Thymus (tissue), 11 donors: ENCODE measurements at regions not wholly inside any gene's neighbourhood (a gene's known extent, or its start where the extent isn't known, plus 50 kb on each side); places are given as distances from the start of the nearest gene placed in this dataset.
"Not testable (repeated sequence)": the region's sequence is repeated elsewhere in the genome, so short reads cannot be mapped to it uniquely, and the experiment has no call there.

Source experiments
- DNase-seq, 9 donors: peaks; one replicate each; pipeline ENCODE4 v3.0.0-alpha.2; 2013; ENCODE audit warnings: low spot score in 9 of 9, low read depth in 6 of 9, missing footprints in 1 of 9
- H3K27ac ChIP-seq, 2 donors: one replicate each; pipeline ENCODE4 v1.5.1; 2013; ENCODE audit warnings: control low read depth in 1 of 2, low read depth in 1 of 2, low read length in 1 of 2, mild to moderate bottlenecking in 1 of 2, moderate library complexity in 1 of 2
- H3K27me3 ChIP-seq, 2 donors: one replicate each; pipeline ENCODE4 v1.5.1; 2013; ENCODE audit warnings: low read length in 1 of 2; ENCODE audit not compliant: control insufficient read depth in 2 of 2, insufficient read depth in 1 of 2
- H3K36me3 ChIP-seq, 2 donors: one replicate each; pipeline ENCODE4 v1.5.1; 2013; ENCODE audit warnings: low read length in 1 of 2, mild to moderate bottlenecking in 1 of 2, moderate library complexity in 1 of 2; ENCODE audit not compliant: control insufficient read depth in 2 of 2, insufficient read depth in 2 of 2
- H3K4me1 ChIP-seq, 2 donors: one replicate each; pipeline ENCODE4 v1.5.1; 2013; ENCODE audit warnings: low read length in 2 of 2; ENCODE audit not compliant: control insufficient read depth in 2 of 2, insufficient read depth in 2 of 2
- H3K4me3 ChIP-seq, 2 donors: one replicate each; pipeline ENCODE4 v1.5.1; 2013; ENCODE audit warnings: low read length in 2 of 2, control low read depth in 1 of 2, mild to moderate bottlenecking in 1 of 2
- H3K9me3 ChIP-seq, 2 donors: one replicate each; pipeline ENCODE4 v1.5.1; 2013; ENCODE audit warnings: low read length in 1 of 2, mild to moderate bottlenecking in 1 of 2; ENCODE audit not compliant: control insufficient read depth in 2 of 2, insufficient read depth in 1 of 2
- WGBS: extraction: QIAGEN DNeasy Blood & Tissue Kit; methylation state at CpG from one replicate; pipeline ENCODE4 v1.1.7; 2013; 5-methylcytosine and 5-hydroxymethylcytosine counted together
- donor health status: healthy.

DNA sequence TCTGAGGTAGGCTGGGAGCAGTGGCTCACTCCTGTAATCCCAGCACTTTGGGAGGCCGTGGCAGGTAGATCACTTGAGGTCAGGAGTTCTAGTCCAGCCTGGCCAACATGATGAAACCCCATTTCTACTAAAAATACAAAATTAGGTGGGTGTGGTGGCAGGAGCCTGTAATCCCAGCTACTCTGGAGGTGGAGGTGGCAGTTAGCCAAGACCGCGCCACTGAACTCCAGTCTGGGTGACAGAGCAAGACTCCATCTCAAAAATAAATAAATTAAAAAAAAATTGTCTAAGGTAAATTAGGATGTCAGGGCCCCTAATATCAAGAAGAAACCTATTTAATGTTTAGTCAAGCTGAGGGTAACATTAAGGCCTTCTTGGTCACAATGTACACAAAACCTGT lies 123.7 kb upstream of the TUSC1 start:
- H3K4me3 ChIP-seq, DNase-seq, H3K27ac ChIP-seq, H3K9me3 ChIP-seq, H3K36me3 ChIP-seq, H3K27me3 ChIP-seq, H3K4me1 ChIP-seq: not testable (repeated sequence)
- WGBS: 92% methylated on average over 3 of the region's 3 CpGs

DNA sequence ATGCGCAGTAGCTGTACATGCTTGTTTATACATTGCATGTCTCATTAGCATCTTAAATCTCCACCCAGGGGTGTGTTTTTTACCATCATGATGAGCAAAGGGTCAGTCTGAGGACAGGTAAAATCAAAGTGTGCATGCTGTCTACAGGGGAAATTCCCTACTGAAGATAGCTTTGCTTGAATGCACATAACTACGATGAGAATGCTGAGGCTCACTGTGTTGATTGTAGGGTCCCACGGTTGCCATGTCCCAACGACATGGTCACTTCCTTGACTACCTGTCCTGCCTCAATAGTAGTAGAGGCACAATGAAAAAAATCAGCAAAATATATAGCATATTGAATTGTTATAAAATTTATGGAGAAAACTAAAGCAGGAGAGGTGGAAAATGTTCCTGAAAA lies 95.6 kb upstream of the TUSC1 start:
- WGBS: 94% methylated on average over 4 of the region's 4 CpGs
- H3K27me3 ChIP-seq: no peaks in the 10 kb centered on the region
- DNase-seq: no peak
- H3K36me3 ChIP-seq: no peaks in the 10 kb centered on the region
- H3K4me3 ChIP-seq: no peak overlapping the region
- H3K9me3 ChIP-seq: no peaks in the 10 kb centered on the region
- no peaks in the 10 kb centered on the region for H3K4me1 ChIP-seq
- no peak overlapping the region for H3K27ac ChIP-seq

DNA sequence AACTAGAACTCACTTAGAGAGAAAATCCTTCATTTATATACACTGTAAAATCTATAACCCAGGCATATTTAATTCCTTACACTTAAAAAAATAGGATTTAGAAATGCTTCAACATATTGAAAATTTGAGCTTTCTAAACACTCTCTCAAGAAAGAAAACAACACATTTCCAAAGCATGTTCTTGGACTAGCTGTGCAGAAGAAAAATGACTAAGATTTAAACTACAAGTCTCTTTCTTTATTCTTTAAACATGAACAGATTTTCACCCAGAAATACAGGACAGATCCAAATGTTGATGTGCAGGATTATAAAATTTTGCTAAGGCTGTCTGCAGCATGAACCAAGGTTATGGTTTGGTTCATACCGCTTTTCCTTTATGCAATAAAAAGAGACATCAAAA lies 77.7 kb upstream of the TUSC1 start:
- H3K36me3 ChIP-seq: no peaks in the 10 kb centered on the region
- no peak overlapping the region for H3K27ac ChIP-seq
- DNase-seq: no peak
- 100% methylated on average over 1 of the region's 1 CpG for WGBS
- no peak overlapping the region for H3K4me3 ChIP-seq
- no peaks in the 10 kb centered on the region for H3K4me1 ChIP-seq
- no peaks in the 10 kb centered on the region for H3K9me3 ChIP-seq
- H3K27me3 ChIP-seq: no peaks in the 10 kb centered on the region

DNA sequence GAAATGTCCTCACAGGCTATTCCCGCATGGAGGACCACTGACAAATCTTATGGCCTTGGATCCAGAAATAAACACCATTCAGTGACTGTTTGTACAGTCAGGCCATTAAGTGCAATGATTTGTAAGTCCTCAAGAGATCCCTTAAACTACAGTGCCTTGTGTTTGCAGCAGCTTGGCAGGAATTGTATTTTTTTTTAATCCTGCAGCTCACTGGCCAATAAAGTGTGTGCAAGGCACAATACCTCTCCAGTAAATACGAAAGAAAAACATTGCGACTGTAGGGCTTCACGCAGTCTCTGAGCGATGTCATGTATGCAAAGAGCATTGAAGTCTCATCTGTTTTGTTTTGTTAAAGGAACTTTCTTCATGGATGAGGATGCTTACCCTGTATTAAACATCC lies 74.2 kb upstream of the TUSC1 start:
- WGBS: 96% methylated on average over 5 of the region's 5 CpGs
- Histone ChIP-seq H3K4me1 (no peaks in the 10 kb centered on the region), H3K27me3 (no peaks in the 10 kb centered on the region), H3K36me3 (no peaks in the 10 kb centered on the region), H3K9me3 (no peaks in the 10 kb centered on the region), H3K4me3 (no peak overlapping the region), H3K27ac (no peak overlapping the region)
- no peak for DNase-seq

DNA sequence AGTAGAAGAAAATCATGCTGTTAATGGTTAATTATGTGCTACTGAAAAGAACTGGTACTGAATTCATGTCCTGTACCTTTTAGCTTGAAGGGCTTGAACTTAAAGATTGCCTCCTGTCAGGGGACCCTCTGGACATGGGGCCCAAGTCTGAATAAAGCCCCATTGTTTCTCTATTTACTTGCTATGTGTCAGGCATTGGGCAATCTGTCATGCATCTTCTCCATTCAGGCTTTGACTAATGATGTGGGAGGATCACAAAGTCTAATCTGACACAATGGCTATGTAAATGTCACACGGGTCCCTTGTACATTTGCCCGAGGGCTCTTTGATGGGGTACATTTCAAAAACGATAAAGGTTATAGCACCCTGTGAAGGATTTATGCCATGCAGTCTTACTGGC lies 64.0 kb upstream of the TUSC1 start:
- Histone ChIP-seq H3K9me3 (no peaks in the 10 kb centered on the region), H3K27me3 (no peaks in the 10 kb centered on the region), H3K4me1 (no peaks in the 10 kb centered on the region), H3K36me3 (no peaks in the 10 kb centered on the region), H3K27ac (no peak overlapping the region), H3K4me3 (no peak overlapping the region)
- DNase-seq: no peak
- WGBS: 93% methylated on average over 3 of the region's 3 CpGs

DNA sequence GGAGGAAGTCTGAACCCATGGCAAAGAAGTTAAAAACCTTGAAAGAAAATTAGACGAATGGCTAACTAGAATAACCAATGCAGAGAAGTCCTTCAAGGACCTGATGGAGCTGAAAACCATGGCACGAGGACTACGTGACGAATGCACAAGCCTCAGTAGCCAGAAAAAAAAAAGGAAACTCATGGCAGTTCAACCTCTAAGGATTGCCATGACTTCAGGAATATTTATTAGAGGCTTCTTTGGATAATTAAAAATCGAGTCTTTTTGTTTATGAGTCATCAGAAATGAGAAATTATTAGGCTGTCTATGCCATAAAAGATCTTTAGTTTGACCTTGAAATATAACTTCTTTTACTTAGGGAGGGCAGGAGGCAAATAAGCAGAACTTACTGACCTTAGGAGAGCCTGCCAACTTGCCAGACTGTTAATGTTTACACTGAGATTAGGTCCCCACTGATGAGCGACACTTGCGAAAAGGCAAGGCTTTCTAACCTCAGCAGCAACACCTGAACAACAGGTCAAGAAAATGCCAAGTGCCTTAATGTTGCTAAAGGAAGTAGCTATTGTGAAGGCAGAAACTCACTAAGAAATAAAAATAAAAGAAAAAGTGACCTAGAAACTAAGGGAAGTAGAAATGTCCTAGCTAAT lies 55.2 kb upstream of the TUSC1 start:
- Histone ChIP-seq H3K36me3 (no peaks in the 10 kb centered on the region), H3K27ac (no peak overlapping the region), H3K4me3 (no peak overlapping the region), H3K27me3 (no peaks in the 10 kb centered on the region), H3K9me3 (no peaks in the 10 kb centered on the region), H3K4me1 (no peaks in the 10 kb centered on the region)
- no peak for DNase-seq
- 93% methylated on average over 7 of the region's 7 CpGs for WGBS

DNA sequence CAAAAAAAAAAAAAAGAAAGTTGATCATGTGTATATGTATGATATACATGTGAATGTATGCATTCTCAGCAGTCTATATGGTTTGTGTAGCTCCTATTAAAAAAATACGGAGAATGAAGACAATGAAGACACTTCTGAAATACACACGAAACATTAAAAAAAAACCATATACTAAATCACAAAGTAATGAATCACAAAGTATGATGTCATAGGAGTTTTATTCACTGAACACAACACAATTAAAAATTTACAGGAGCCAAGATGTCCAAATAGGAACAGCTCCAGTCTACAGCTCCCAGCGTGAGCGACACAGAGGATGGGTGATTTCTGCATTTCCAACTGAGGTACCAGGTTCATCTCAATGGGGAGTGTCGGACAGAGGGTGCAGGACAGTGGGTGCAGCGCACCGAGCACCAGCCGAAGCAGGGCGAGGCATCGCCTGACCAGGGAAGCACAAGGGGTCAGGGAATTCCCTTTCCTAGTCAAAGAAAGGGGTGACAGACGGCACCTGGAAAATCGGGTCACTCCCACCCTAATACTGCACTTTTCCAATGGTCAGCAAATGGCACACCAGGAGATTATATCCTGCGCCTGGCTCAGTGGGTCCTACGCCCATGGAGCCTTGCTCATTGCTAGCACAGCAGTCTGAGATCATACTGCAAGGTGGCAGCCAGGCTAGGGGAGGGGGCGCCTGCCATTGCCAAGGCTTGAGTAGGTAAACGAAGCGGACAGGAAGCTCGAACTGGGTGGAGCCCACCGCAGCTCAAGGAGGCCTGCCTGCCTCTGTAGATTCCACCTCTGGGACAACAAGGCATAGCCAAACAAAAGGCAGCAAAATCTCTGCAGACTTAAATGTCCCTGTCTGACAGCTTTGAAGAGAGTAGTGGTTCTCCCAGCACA lies 53.9 kb upstream of the TUSC1 start:
- not testable (repeated sequence) for H3K9me3 ChIP-seq, H3K4me3 ChIP-seq, H3K4me1 ChIP-seq, H3K36me3 ChIP-seq, DNase-seq, H3K27ac ChIP-seq, H3K27me3 ChIP-seq
- WGBS: 96% methylated on average over 19 of the region's 19 CpGs
